GM23338 (cell line): ENCODE measurements at regions not wholly inside any gene's neighbourhood (a gene's known extent, or its start where the extent isn't known, plus 50 kb on each side); places are given as distances from the start of the nearest gene placed in this dataset.

Source experiments
- ATAC-seq: fragments of 200-7000 bp; cut with Tn5 transposase; 3 replicates; pipeline ENCODE4 v1.9.1; 2020
- DNase-seq: peaks from one replicate; pipeline ENCODE4 v3.0.0-alpha.2; 2015; ENCODE audit warnings: low spot score
- H2AFZ ChIP-seq: fragments of 200-600 bp; sonication (generic); 2 replicates; pipeline ENCODE4 v1.8.0; 2016; ENCODE audit warnings: antibody characterized with exemption, mild to moderate bottlenecking, moderate library complexity
- H3F3A ChIP-seq: fragments of 200-600 bp; sonication (generic); replicated peaks from 2 replicates; pipeline ENCODE4 v1.8.0; 2017; ENCODE audit warnings: antibody characterized with exemption, mixed run types, low read depth
- H3K27ac ChIP-seq: fragments of 200-600 bp; sonication (generic); 2 replicates; pipeline ENCODE4 v1.6.1; 2016; ENCODE audit warnings: low read depth
- H3K27me3 ChIP-seq: fragments of 200-600 bp; sonication (generic); 2 replicates; pipeline ENCODE4 v1.8.0; 2016; ENCODE audit warnings: mild to moderate bottlenecking, mixed run types, moderate library complexity; ENCODE audit not compliant: insufficient read depth
- H3K36me3 ChIP-seq: fragments of 200-600 bp; sonication (generic); 2 replicates; pipeline ENCODE4 v1.8.0; 2016; ENCODE audit warnings: mild to moderate bottlenecking; ENCODE audit not compliant: insufficient read depth
- H3K4me1 ChIP-seq: fragments of 200-600 bp; sonication (generic); 2 replicates; pipeline ENCODE4 v1.8.0; 2016; ENCODE audit warnings: mild to moderate bottlenecking, moderate library complexity; ENCODE audit not compliant: insufficient read depth
- H3K4me2 ChIP-seq: fragments of 200-600 bp; sonication (generic); 2 replicates; pipeline ENCODE4 v1.7.1; 2017; ENCODE audit warnings: mixed run types
- H3K4me3 ChIP-seq: fragments of 200-600 bp; sonication (generic); 2 replicates; pipeline ENCODE4 v1.6.1; 2016; ENCODE audit warnings: mixed run types
- H3K79me2 ChIP-seq: fragments of 200-600 bp; sonication (generic); replicated peaks from 2 replicates; pipeline ENCODE4 v1.8.0; 2017; ENCODE audit warnings: mild to moderate bottlenecking; ENCODE audit not compliant: insufficient read depth
- H3K9me2 ChIP-seq: fragments of 200-600 bp; sonication (generic); 2 replicates; pipeline ENCODE4 v1.8.0; 2017; ENCODE audit not compliant: insufficient read depth
- H4K20me1 ChIP-seq: fragments of 200-600 bp; sonication (generic); replicated peaks from 2 replicates; pipeline ENCODE4 v1.8.0; 2017; ENCODE audit warnings: mild to moderate bottlenecking; ENCODE audit not compliant: insufficient read depth
- H3K27ac Mint-ChIP-seq: 2 replicates; pipeline ENCODE4 v1.8.0; 2020; ENCODE audit warnings: inconsistent platforms, mild to moderate bottlenecking, moderate library complexity, mixed read lengths
- H3K27me3 Mint-ChIP-seq: 3 replicates; pipeline ENCODE4 v1.8.0; 2022; ENCODE audit warnings: low read depth, mild to moderate bottlenecking, moderate library complexity, mixed read lengths, inconsistent platforms; ENCODE audit not compliant: insufficient read depth, poor library complexity
- H3K36me3 Mint-ChIP-seq: 3 replicates; pipeline ENCODE4 v1.8.0; 2021; ENCODE audit warnings: low read depth, mild to moderate bottlenecking, inconsistent platforms, moderate library complexity, mixed read lengths
- H3K4me1 Mint-ChIP-seq: 3 replicates; pipeline ENCODE4 v1.8.0; 2020; ENCODE audit warnings: mild to moderate bottlenecking, inconsistent platforms, mixed read lengths
- H3K4me3 Mint-ChIP-seq: 3 replicates; pipeline ENCODE4 v1.8.0; 2021; ENCODE audit warnings: moderate library complexity, mild to moderate bottlenecking, inconsistent platforms, mixed read lengths
- H3K9me3 Mint-ChIP-seq: 3 replicates; pipeline ENCODE4 v1.8.0; 2020; ENCODE audit warnings: moderate library complexity, mild to moderate bottlenecking, inconsistent platforms, mixed read lengths
- CREB1 ChIP-seq: fragments of 250-450 bp; sonication (Bioruptor Pico); IDR thresholded peaks from 2 replicates; pipeline ENCODE4 v1.5.0; 2020; ENCODE audit warnings: low read depth, mild to moderate bottlenecking, moderate library complexity
- EZH2 ChIP-seq: fragments of 200-600 bp; sonication (generic); IDR thresholded peaks from one replicate; pipeline ENCODE4 v1.8.0; 2017; ENCODE audit warnings: antibody characterized with exemption, mild to moderate bottlenecking, low read depth; ENCODE audit not compliant: unreplicated experiment
- EZH2phosphoT487 ChIP-seq: fragments of 200-600 bp; sonication (generic); IDR thresholded peaks from one replicate; pipeline ENCODE4 v1.8.1; 2018; ENCODE audit warnings: antibody characterized with exemption; ENCODE audit not compliant: unreplicated experiment
- JUNB ChIP-seq: IDR thresholded peaks from one replicate; pipeline ENCODE4 v1.6.1; 2016; ENCODE audit warnings: antibody characterized with exemption; ENCODE audit not compliant: unreplicated experiment
- NANOG ChIP-seq: IDR thresholded peaks from 2 replicates; pipeline ENCODE4 v1.6.1; 2016; ENCODE audit warnings: antibody characterized with exemption, borderline replicate concordance
- STAT1 ChIP-seq: IDR thresholded peaks from one replicate; pipeline ENCODE4 v1.6.1; 2016; ENCODE audit warnings: antibody characterized with exemption; ENCODE audit not compliant: unreplicated experiment
- ZNF114 ChIP-seq: fragments of 250-450 bp; sonication (Bioruptor Pico); IDR thresholded peaks from 2 replicates; pipeline ENCODE4 v1.5.0; 2020; ENCODE audit warnings: mild to moderate bottlenecking, moderate library complexity
- ZNF331 ChIP-seq: fragments of 250-450 bp; sonication (Bioruptor Pico); IDR thresholded peaks from 2 replicates; pipeline ENCODE4 v1.5.0; 2020; ENCODE audit warnings: low read depth, mild to moderate bottlenecking, moderate library complexity
- ZNF462 ChIP-seq: fragments of 250-450 bp; sonication (Bioruptor Pico); IDR thresholded peaks from 2 replicates; pipeline ENCODE4 v1.5.0; 2020; ENCODE audit warnings: mild to moderate bottlenecking, moderate library complexity
- TF ChIP-seq, protein P1 (sequence below): IDR thresholded peaks from 2 replicates; pipeline ENCODE4 v1.6.1; 2016; ENCODE audit warnings: antibody characterized with exemption
- TF ChIP-seq, protein P2 (sequence below), 2 experiments: fragments of 200-600 bp in 1 of 2; sonication (generic) in 1 of 2; conservative IDR thresholded peaks; 2 replicates each; pipeline versions ENCODE4 v1.5.1 to v1.6.1; 2016 to 2017; ENCODE audit warnings: antibody characterized with exemption in 2 of 2, low read depth in 2 of 2, mild to moderate bottlenecking in 2 of 2, moderate library complexity in 1 of 2

DNA sequence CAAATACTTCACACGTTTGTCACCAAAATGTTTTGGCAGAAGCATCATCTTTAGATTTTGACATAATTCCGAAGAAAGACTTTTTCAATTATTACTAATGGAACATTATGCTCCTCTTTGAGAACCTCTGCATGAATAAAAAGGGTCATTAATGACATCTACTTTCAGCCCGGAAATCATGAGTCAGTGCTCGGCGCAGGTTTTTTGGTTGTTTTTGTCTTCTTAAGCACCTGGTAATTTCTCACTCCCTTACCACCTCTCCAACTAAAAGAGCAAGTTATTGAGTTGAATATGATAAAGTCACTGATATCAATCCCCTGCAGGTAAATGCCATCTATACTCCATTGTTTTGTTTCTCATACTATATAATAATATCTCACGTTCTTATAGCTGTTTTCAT lies 113.0 kb upstream of the PBX1 start (continued):
- TF ChIP-seq ZNF462 (CRISPR knock-in tag) (no peak), NANOG (no peak), CREB1 (CRISPR knock-in tag) (no peak)
- TF ChIP-seq, protein P1, sequence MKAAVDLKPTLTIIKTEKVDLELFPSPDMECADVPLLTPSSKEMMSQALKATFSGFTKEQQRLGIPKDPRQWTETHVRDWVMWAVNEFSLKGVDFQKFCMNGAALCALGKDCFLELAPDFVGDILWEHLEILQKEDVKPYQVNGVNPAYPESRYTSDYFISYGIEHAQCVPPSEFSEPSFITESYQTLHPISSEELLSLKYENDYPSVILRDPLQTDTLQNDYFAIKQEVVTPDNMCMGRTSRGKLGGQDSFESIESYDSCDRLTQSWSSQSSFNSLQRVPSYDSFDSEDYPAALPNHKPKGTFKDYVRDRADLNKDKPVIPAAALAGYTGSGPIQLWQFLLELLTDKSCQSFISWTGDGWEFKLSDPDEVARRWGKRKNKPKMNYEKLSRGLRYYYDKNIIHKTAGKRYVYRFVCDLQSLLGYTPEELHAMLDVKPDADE = no peak

- no peaks in the 10 kb centered on the region for H4K20me1 ChIP-seq
- H3K27me3 ChIP-seq = no peaks in the 10 kb centered on the region
- no peaks in the 10 kb centered on the region for H3K36me3 ChIP-seq
- no peak overlapping the region for H2AFZ ChIP-seq
- H3K79me2 ChIP-seq = no peaks in the 10 kb centered on the region
- H3K4me1 ChIP-seq = no peaks in the 10 kb centered on the region
- H3F3A ChIP-seq = no peaks in the 10 kb centered on the region
- H3K27ac ChIP-seq = no peak overlapping the region
- no peak for DNase-seq
- ATAC-seq = no peak
- Mint-ChIP-seq H3K4me3 (no peak overlapping the region), H3K4me1 (no peaks in the 10 kb centered on the region), H3K27ac (no peak overlapping the region), H3K27me3 (no peaks in the 10 kb centered on the region), H3K9me3 (peaks cover 11% of the 10 kb centered on the region), H3K36me3 (peaks cover 3% of the 10 kb centered on the region; the same call in 2 of the 3 replicates)
- H3K4me3 ChIP-seq = no peak overlapping the region
- H3K9me2 ChIP-seq = no peaks in the 10 kb centered on the region; the same call in 1 of the 2 replicates
- no peak overlapping the region for H3K4me2 ChIP-seq
- TF ChIP-seq CREB1 (CRISPR knock-in tag) (no peak), EZH2 (no peak), STAT1 (no peak), ZNF331 (CRISPR knock-in tag) (no peak), ZNF114 (CRISPR knock-in tag) (no peak), JUNB (no peak), NANOG (no peak), EZH2phosphoT487 (no peak)
- TF ChIP-seq, protein P1 = no peak
- TF ChIP-seq, protein P2, sequence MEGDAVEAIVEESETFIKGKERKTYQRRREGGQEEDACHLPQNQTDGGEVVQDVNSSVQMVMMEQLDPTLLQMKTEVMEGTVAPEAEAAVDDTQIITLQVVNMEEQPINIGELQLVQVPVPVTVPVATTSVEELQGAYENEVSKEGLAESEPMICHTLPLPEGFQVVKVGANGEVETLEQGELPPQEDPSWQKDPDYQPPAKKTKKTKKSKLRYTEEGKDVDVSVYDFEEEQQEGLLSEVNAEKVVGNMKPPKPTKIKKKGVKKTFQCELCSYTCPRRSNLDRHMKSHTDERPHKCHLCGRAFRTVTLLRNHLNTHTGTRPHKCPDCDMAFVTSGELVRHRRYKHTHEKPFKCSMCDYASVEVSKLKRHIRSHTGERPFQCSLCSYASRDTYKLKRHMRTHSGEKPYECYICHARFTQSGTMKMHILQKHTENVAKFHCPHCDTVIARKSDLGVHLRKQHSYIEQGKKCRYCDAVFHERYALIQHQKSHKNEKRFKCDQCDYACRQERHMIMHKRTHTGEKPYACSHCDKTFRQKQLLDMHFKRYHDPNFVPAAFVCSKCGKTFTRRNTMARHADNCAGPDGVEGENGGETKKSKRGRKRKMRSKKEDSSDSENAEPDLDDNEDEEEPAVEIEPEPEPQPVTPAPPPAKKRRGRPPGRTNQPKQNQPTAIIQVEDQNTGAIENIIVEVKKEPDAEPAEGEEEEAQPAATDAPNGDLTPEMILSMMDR (conservative IDR thresholded peaks at IDR 0.05; ENCODE audit: low read depth in 2 of 2) = no peak
These were observed 106.4 kb upstream of the PBX1 start for GRCh38 chr1:164452549-164452948.
